ENCODE measurements at regions not wholly inside any gene's neighbourhood (a gene's known extent, or its start where the extent isn't known, plus 50 kb on each side); places are given as distances from the start of the nearest gene placed in this dataset.

DNA sequence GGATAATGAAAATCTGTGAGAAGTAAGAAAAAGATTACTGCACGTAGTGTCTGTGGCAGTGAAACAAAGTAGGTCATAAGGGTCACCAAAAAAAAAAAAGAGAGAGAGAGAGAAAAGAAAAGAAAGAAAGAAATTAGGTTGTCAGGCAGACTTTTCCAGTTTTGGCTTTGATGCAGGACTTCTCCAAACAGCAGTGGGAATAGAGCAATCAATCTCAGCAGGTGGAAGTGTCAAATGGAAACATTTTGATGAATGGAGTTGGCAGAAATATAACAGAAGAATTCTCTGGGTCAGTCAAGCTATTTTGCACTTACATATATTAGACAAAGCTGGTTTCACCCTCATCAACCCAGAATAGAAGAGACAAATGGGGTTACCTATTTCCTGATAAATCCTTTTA lies 745.8 kb downstream of the SLC6A15 start:
- TF ChIP-seq, protein P1, sequence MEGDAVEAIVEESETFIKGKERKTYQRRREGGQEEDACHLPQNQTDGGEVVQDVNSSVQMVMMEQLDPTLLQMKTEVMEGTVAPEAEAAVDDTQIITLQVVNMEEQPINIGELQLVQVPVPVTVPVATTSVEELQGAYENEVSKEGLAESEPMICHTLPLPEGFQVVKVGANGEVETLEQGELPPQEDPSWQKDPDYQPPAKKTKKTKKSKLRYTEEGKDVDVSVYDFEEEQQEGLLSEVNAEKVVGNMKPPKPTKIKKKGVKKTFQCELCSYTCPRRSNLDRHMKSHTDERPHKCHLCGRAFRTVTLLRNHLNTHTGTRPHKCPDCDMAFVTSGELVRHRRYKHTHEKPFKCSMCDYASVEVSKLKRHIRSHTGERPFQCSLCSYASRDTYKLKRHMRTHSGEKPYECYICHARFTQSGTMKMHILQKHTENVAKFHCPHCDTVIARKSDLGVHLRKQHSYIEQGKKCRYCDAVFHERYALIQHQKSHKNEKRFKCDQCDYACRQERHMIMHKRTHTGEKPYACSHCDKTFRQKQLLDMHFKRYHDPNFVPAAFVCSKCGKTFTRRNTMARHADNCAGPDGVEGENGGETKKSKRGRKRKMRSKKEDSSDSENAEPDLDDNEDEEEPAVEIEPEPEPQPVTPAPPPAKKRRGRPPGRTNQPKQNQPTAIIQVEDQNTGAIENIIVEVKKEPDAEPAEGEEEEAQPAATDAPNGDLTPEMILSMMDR (IDR thresholded peaks at IDR 0.05): no peak
- TF ChIP-seq POLR2A (IDR thresholded peaks at IDR 0.05): no peak

All from adrenal gland (tissue), 5 donors.